ENCODE measurements at regions not wholly inside any gene's neighbourhood (a gene's known extent, or its start where the extent isn't known, plus 50 kb on each side); places are given as distances from the start of the nearest gene placed in this dataset.

DNA sequence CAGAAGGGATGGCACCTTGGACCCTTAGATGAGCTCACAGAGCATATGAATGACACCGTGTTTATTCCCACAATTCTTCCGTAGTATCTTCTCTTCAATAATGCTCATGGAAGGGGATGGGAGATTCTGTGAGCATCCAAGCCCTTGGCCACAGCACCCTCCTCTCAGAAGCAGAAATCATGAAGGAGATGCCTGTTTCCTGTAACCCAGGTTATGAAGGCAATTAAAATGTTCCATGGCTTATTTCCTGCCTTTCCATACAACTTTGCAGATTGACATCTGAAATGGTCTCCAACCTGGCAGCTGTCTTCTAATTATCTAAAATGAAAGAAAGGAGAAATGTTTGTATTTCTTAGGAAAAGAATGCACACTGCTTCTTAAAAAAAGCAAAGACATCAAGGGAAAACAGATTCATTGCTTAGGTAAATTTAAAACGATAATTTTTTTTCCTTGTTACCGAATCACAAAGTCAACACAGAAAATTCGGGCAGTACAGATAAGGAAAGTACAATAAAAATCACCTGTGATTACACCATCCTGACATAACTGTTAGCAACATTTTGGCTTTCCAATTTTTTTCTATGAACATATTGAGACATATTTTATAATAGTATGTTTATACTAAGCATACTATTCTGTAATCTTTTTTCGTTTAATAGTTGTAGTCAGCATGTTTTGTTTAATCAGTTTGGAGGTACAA lies 128.5 kb downstream of the SQOR start:
- Histone ChIP-seq H3K9me3 (ENCODE audit: control extremely low read depth in 1 of 3, control insufficient read depth in 2 of 3, insufficient read depth in 1 of 3, low read length in 2 of 3) (no peaks in the 10 kb centered on the region), H3K36me3 (replicated peaks in 1 of 2; ENCODE audit: control extremely low read depth in 1 of 2, control insufficient read depth in 1 of 2, extremely low read depth in 1 of 2, insufficient read depth in 2 of 2, low read length in 1 of 2) (no peaks in the 10 kb centered on the region), H3K27ac (ENCODE audit: low read length in 2 of 2) (no peak overlapping the region), H2AFZ (ENCODE audit: insufficient read depth, low read depth, low read length, poor library complexity, severe bottlenecking) (no peak overlapping the region), H3K27me3 (replicated peaks in 1 of 4; ENCODE audit: control extremely low read depth in 1 of 4, control insufficient read depth in 3 of 4, insufficient read depth in 4 of 4, low read length in 3 of 4) (peaks cover 0 to 10% (median 0%) of the 10 kb centered on the region in 4 experiments), H3K4me3 (ENCODE audit: control extremely low read depth in 1 of 5, extremely low read depth in 1 of 5, insufficient read depth in 1 of 5, low read depth in 2 of 5, low read length in 4 of 5) (no peak overlapping the region), H3K79me2 (ENCODE audit: control insufficient read depth, insufficient read depth, low read length) (no peaks in the 10 kb centered on the region), H4K20me1 (ENCODE audit: control insufficient read depth, insufficient read depth, low read length, poor library complexity, severe bottlenecking) (no peaks in the 10 kb centered on the region), H3K9ac (ENCODE audit: low read length) (no peak overlapping the region), H3K4me2 (replicated peaks; ENCODE audit: low read depth, low read length, poor library complexity, severe bottlenecking) (no peak overlapping the region), H3K4me1 (ENCODE audit: control insufficient read depth in 2 of 2, insufficient read depth in 2 of 2, low read length in 2 of 2) (no peaks in the 10 kb centered on the region)
- intact Hi-C loops (cut with micrococcal nuclease): no loop called here
- H3K9me3 Mint-ChIP-seq (ENCODE audit: insufficient read depth): peaks cover 2% of the 10 kb centered on the region
- DNase-seq (no peak), ATAC-seq (ENCODE audit: low read depth) (no peak)
- 95% methylated on average over 3 of the region's 6 CpGs for WGBS (ENCODE audit: insufficient coverage)
- no peak overlapping the region for H3K27ac Mint-ChIP-seq
- POLR2A ChIA-PET: no interaction called here
- no peaks in the 10 kb centered on the region for H3K4me1 Mint-ChIP-seq
- peaks cover 15% of the 10 kb centered on the region for H3K27me3 Mint-ChIP-seq
- CTCF ChIA-PET: no interaction called here
- TF ChIP-seq, protein P1, sequence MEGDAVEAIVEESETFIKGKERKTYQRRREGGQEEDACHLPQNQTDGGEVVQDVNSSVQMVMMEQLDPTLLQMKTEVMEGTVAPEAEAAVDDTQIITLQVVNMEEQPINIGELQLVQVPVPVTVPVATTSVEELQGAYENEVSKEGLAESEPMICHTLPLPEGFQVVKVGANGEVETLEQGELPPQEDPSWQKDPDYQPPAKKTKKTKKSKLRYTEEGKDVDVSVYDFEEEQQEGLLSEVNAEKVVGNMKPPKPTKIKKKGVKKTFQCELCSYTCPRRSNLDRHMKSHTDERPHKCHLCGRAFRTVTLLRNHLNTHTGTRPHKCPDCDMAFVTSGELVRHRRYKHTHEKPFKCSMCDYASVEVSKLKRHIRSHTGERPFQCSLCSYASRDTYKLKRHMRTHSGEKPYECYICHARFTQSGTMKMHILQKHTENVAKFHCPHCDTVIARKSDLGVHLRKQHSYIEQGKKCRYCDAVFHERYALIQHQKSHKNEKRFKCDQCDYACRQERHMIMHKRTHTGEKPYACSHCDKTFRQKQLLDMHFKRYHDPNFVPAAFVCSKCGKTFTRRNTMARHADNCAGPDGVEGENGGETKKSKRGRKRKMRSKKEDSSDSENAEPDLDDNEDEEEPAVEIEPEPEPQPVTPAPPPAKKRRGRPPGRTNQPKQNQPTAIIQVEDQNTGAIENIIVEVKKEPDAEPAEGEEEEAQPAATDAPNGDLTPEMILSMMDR (IDR thresholded peaks at IDR 0.05): no peak
- no peak overlapping the region for H3K4me3 Mint-ChIP-seq

- ATAC-seq (ENCODE audit: low read depth) (no peak), DNase-seq (no peak)
- no peaks in the 10 kb centered on the region for H3K36me3 ChIP-seq (replicated peaks in 1 of 2; ENCODE audit: control extremely low read depth in 1 of 2, control insufficient read depth in 1 of 2, extremely low read depth in 1 of 2, insufficient read depth in 2 of 2, low read length in 1 of 2)
- peaks cover 0 to 4% (median 0%) of the 10 kb centered on the region in 4 experiments for H3K27me3 ChIP-seq (replicated peaks in 1 of 4; ENCODE audit: control extremely low read depth in 1 of 4, control insufficient read depth in 3 of 4, insufficient read depth in 4 of 4, low read length in 3 of 4)
- POLR2A ChIA-PET: no interaction called here
- H3K4me1 ChIP-seq (ENCODE audit: control insufficient read depth in 2 of 2, insufficient read depth in 2 of 2, low read length in 2 of 2): no peaks in the 10 kb centered on the region
- Mint-ChIP-seq H3K9me3 (ENCODE audit: insufficient read depth) (no peaks in the 10 kb centered on the region), H3K27me3 (peaks cover 4% of the 10 kb centered on the region), H3K4me3 (no peak overlapping the region), H3K27ac (no peak overlapping the region), H3K4me1 (no peaks in the 10 kb centered on the region)
- H3K27ac ChIP-seq (ENCODE audit: low read length in 2 of 2): no peak overlapping the region
- H3K9me3 ChIP-seq (ENCODE audit: control extremely low read depth in 1 of 3, control insufficient read depth in 2 of 3, insufficient read depth in 1 of 3, low read length in 2 of 3): no peaks in the 10 kb centered on the region
- CTCF ChIA-PET: no interaction called here
- TF ChIP-seq, protein P1 (IDR thresholded peaks at IDR 0.05): no peak
- TF ChIP-seq EZH2 (IDR thresholded peaks at IDR 0.05; ENCODE audit: borderline replicate concordance, insufficient read depth, low read depth, low read length, poor library complexity, severe bottlenecking): no peak
- no peak overlapping the region for H3K9ac ChIP-seq (ENCODE audit: low read length)
- H2AFZ ChIP-seq (ENCODE audit: insufficient read depth, low read depth, low read length, poor library complexity, severe bottlenecking): no peak overlapping the region
- no peak overlapping the region for H3K4me3 ChIP-seq (ENCODE audit: control extremely low read depth in 1 of 5, extremely low read depth in 1 of 5, insufficient read depth in 1 of 5, low read depth in 2 of 5, low read length in 4 of 5)
- no peak overlapping the region for H3K4me2 ChIP-seq (replicated peaks; ENCODE audit: low read depth, low read length, poor library complexity, severe bottlenecking)
- no peaks in the 10 kb centered on the region for H4K20me1 ChIP-seq (ENCODE audit: control insufficient read depth, insufficient read depth, low read length, poor library complexity, severe bottlenecking)
- WGBS (ENCODE audit: insufficient coverage): no CpG with 5 or more reads among the region's 3 CpGs
- no peaks in the 10 kb centered on the region for H3K79me2 ChIP-seq (ENCODE audit: control insufficient read depth, insufficient read depth, low read length)
- intact Hi-C loops (cut with micrococcal nuclease): no loop called here
These were observed 138.3 kb downstream of the SQOR start for GRCh38 chr15:45773149-45773548.

Data from B cell (primary cell).